Omental fat pad (tissue), 3 donors: ENCODE measurements at regions not wholly inside any gene's neighbourhood (a gene's known extent, or its start where the extent isn't known, plus 50 kb on each side); places are given as distances from the start of the nearest gene placed in this dataset.
"Not testable (repeated sequence)": the region's sequence is repeated elsewhere in the genome, so short reads cannot be mapped to it uniquely, and the experiment has no call there.

Experiments used
- ATAC-seq: fragments of 150-250 bp; one replicate; pipeline ENCODE4 v1.9.1; 2016; ENCODE audit warnings: mild to moderate bottlenecking, moderate library complexity; ENCODE audit not compliant: low FRiP score
- DNase-seq: peaks from one replicate; pipeline ENCODE4 v3.0.0-alpha.2; 2019; ENCODE audit warnings: low spot score
- TF ChIP-seq, protein P1 (sequence below), 3 donors: fragments of 450-650 bp; IDR thresholded peaks; one replicate each; pipeline ENCODE4 v1.5.1; 2016 to 2017; ENCODE audit warnings: antibody characterized with exemption in 3 of 3, mild to moderate bottlenecking in 3 of 3, moderate library complexity in 2 of 3

DNA sequence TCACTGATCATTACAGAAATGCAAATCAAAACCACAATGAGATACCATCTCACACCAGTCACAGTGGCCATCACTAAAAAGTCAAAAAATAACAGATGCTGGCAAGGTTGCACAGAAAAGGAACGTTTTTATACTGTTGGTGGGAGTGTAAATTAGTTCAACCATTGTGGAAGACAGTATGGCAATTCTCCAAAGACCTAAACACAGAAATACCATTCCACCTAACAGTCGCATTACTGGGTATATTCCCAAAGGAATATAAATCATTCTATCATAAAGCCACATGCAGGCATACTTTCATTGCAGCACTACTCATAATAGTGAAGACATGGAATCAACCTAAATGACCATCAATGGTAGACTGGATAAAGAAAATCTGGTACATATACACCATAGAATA lies 83.2 kb upstream of the ARID5B start:
- not testable (repeated sequence) for ATAC-seq, DNase-seq

DNA sequence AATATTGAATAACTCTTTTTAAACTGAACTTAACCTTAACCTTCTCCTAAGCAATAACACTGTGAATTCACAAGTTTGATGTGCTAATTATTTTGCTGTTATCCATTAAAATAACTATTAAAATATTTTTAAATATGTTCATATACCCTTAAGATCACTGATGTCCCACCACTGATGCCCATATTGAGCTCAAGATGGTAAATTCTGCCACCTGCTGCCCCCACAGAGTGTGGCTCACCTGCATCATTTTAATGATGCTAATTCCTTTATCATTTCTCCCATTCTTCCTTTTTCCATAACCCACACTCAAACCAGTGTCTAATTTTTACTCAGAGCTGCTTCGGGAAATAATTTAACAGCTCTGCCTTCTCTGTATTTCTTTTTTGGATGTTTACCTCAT lies 82.3 kb upstream of the ARID5B start:
- ATAC-seq: no peak
- DNase-seq: no peak
- TF ChIP-seq, protein P1, sequence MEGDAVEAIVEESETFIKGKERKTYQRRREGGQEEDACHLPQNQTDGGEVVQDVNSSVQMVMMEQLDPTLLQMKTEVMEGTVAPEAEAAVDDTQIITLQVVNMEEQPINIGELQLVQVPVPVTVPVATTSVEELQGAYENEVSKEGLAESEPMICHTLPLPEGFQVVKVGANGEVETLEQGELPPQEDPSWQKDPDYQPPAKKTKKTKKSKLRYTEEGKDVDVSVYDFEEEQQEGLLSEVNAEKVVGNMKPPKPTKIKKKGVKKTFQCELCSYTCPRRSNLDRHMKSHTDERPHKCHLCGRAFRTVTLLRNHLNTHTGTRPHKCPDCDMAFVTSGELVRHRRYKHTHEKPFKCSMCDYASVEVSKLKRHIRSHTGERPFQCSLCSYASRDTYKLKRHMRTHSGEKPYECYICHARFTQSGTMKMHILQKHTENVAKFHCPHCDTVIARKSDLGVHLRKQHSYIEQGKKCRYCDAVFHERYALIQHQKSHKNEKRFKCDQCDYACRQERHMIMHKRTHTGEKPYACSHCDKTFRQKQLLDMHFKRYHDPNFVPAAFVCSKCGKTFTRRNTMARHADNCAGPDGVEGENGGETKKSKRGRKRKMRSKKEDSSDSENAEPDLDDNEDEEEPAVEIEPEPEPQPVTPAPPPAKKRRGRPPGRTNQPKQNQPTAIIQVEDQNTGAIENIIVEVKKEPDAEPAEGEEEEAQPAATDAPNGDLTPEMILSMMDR (IDR thresholded peaks at IDR 0.05): no peak

DNA sequence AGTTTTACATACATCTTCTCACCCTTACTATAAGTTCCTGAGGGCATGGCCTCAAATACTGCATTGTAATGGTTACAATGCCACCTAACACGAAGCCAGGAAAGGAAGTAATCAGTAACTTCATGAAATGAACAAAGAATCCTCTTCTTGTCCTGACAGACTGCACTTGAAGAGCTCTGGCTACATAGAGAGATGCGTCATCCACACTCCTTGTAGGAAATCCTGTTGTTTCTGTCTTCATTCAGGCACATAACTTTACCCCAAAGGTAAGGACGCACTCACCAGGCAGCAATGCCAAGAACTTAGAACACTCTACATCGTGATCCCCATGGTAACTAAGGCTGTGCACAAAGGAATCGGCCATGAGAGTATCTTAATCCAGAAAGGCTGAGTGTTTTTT lies 80.3 kb upstream of the ARID5B start:
- ATAC-seq (no peak), DNase-seq (no peak)
- TF ChIP-seq, protein P1 (IDR thresholded peaks at IDR 0.05): no peak

DNA sequence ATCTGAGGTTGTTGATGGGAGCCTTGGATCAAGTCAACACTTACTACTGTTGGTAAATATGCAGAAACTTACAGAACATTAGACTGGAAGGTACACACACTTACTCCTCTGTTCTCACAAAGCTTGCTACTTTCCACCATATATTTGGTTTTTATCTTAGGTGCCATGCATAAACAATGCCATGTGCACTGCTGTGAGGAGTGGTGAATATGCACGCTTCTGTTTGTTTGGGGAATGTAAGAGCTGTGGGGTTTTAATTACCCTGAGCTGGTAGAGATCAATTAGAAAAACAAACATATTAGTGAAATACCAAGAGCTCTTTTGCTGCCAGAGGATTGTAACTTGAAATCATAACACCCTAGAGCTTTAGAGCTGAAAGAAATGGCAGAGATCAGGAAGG lies 79.8 kb upstream of the ARID5B start:
- no peak for ATAC-seq
- TF ChIP-seq, protein P1 (IDR thresholded peaks at IDR 0.05): no peak

DNA sequence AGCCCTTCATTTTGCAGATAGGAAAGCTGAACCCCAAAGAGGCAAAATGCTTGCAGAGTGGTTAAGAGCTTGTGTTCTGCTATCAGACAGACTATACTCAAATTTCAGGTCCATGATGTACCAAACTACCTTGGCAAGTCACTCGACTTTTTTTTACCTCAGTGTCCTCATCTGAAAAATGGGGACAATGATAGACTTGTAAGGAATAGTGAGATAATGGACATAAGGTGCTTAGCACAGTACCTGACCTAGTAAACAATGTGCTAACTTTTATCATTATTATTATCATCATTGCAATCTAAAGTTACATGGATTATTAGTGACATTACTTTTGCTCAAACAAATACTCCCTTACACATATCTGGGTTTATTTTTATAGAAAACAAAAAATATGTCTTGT lies 79.4 kb upstream of the ARID5B start:
- DNase-seq (no peak), ATAC-seq (no peak)
- TF ChIP-seq, protein P1 (IDR thresholded peaks at IDR 0.05): no peak

More for the DNA sequence above, 79.8 kb upstream of the ARID5B start:
- no peak for DNase-seq

DNA sequence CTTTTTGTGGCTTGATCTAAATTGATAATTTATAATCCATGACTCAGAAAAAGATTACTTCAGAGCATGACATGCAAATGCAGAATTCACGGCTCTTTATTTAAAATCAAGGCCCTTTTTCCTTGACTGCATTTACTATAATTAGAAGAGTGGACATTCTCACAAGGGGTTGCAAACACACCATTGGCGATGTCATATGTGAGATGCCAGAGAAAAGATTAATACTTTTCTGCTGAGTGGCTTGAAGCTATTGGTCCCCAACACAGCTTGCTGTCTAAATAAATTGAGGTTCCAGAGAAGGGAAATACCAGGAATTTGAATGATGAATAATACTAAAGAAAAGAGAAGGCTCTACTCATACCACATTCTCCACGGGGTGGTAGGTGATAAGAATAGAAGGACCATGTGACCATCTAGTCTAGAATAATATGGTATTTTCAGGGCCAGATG lies 78.7 kb upstream of the ARID5B start:
- TF ChIP-seq, protein P1 (IDR thresholded peaks at IDR 0.05): no peak
- DNase-seq (no peak), ATAC-seq (no peak)

DNA sequence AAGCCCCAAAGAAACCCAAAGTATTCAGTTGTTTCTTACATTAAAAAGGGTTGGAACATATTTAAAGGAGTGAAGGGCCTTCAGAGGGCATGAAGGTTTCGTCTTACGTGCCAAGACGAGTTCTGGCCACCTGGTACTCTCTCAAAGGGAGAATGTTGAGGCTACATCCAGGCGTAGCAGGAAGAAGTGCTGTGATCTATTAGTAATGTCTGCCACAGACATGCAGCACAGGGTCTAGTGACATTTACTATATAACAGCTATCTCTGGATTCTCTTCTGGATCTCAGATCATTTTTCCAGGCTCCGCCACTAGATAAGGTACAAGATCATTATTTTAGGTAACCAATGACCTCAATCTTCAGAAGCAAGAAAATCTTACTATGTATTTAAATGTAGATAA lies 76.5 kb upstream of the ARID5B start:
- TF ChIP-seq, protein P1 (IDR thresholded peaks at IDR 0.05): no peak

DNA sequence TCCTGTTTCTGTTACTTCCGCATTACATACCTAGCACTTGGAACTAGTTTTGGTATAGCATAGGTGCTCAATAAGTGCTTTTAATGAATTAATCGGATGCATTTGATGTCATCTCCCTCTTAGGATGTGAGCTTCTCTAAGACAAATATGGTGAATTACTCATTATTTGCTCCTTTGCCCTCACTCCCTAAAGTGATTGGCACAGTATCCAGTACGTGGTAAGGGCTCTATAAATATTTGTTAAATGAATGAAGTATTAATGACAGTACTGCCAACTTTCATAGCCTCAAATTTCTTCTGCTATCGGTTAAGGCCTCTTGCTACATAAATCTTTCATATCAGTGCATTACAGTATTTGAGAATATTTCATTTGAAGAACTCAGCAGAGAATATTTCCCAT lies 75.9 kb upstream of the ARID5B start:
- no peak for DNase-seq
- ATAC-seq: peak; percentile 47
- TF ChIP-seq, protein P1 (IDR thresholded peaks at IDR 0.05): no peak

More for the DNA sequence above, 76.5 kb upstream of the ARID5B start:
- ATAC-seq: no peak
- no peak for DNase-seq
